ENCODE measurements at regions not wholly inside any gene's neighbourhood (a gene's known extent, or its start where the extent isn't known, plus 50 kb on each side); places are given as distances from the start of the nearest gene placed in this dataset.

- no peak for DNase-seq (ENCODE audit: extremely low read depth, low read depth)
- TF ChIP-seq CTCF (IDR thresholded peaks at IDR 0.05; ENCODE audit: low read depth, low read length) = no peak
Measured at GRCh38 chr3:111339017-111339416, 203.0 kb upstream of the CD96 start.

GRCh38 chr3:111351334-111351733 is 190.7 kb upstream of the CD96 start:
- DNase-seq (ENCODE audit: extremely low read depth, low read depth) = no peak
- no peak for TF ChIP-seq CTCF (IDR thresholded peaks at IDR 0.05; ENCODE audit: low read depth, low read length)

DNA sequence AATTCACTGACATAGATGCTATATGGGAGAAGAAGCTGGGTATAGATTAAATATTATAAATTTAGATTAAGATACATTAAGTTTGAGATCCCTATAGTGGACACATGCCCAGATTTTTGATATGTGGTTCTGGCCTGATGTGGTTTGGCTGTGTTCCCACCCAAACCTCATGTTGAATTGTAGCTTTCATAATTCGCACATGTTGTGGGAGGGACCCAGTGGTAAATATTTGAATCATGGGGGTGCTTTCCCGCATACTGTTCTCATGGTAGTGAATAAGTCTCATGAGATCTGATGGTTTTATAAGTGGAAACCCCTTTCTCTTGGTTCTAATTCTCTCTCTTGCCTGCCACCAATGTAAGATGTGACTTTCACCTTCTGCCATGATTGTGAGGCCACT is 189.4 kb upstream of the CD96 start:
- DNase-seq (ENCODE audit: extremely low read depth, low read depth) = no peak
- no peak for TF ChIP-seq CTCF (IDR thresholded peaks at IDR 0.05; ENCODE audit: low read depth, low read length)

- TF ChIP-seq CTCF (IDR thresholded peaks at IDR 0.05; ENCODE audit: low read depth, low read length) = no peak
- DNase-seq (ENCODE audit: extremely low read depth, low read depth) = no peak
Measured at GRCh38 chr3:111359261-111360030, 182.6 kb upstream of the CD96 start.

- DNase-seq (ENCODE audit: extremely low read depth, low read depth) = no peak
- TF ChIP-seq CTCF (IDR thresholded peaks at IDR 0.05; ENCODE audit: low read depth, low read length) = no peak
Measured at GRCh38 chr3:111362381-111363009, 179.5 kb upstream of the CD96 start.

- no peak for TF ChIP-seq CTCF (IDR thresholded peaks at IDR 0.05; ENCODE audit: low read depth, low read length)
- no peak for DNase-seq (ENCODE audit: extremely low read depth, low read depth)
Measured at GRCh38 chr3:111366515-111366914, 175.5 kb upstream of the CD96 start.

DNA sequence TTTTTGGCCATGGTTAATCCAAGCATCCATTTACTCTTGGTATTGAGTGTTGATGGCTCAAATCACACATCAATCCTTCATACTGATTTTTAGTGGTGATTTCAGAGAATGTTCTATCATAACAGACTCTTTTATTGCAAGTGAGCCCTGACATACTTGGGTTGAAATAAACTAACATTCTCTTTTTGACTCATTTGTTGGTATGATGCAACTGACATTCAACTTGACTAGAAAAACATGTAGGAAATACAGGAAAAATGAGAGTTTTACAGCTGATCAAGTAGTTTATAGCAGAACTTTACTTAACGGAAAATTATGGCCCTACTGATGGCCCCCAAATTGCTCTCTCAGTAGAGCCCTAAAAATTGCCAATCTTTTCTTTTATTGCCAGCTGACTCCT is 173.9 kb upstream of the CD96 start:
- peak; percentile 0 for DNase-seq (ENCODE audit: extremely low read depth, low read depth)
- TF ChIP-seq CTCF (IDR thresholded peaks at IDR 0.05; ENCODE audit: low read depth, low read length) = no peak

All from AG09319 (cell line).